Stimulated activated CD8-positive, alpha-beta memory T cell treated with anti-CD3 and anti-CD28 coated beads, Interleukin-2, amount 100 ng/mL, for 48 hours (primary cell): ENCODE measurements at regions not wholly inside any gene's neighbourhood (a gene's known extent, or its start where the extent isn't known, plus 50 kb on each side); places are given as distances from the start of the nearest gene placed in this dataset.
"Not testable (repeated sequence)": the region's sequence is repeated elsewhere in the genome, so short reads cannot be mapped to it uniquely, and the experiment has no call there.

Experiments used
- DNase-seq, 2 donors: peaks; one replicate each; pipeline ENCODE4 v3.0.0-alpha.2; 2020; ENCODE audit warnings: low read depth in 2 of 2

- not testable (repeated sequence) for DNase-seq
Observed at GRCh38 chr13:103457050-103457449, 390.8 kb upstream of the SLC10A2 start.

GRCh38 chr13:103451656-103452055 is 385.4 kb upstream of the SLC10A2 start:
- DNase-seq: no peak

- no peak for DNase-seq
Observed at GRCh38 chr13:103443604-103444003, 377.4 kb upstream of the SLC10A2 start.

GRCh38 chr13:103437651-103438050 is 371.4 kb upstream of the SLC10A2 start:
- no peak for DNase-seq

GRCh38 chr13:103436057-103436654 is 369.9 kb upstream of the SLC10A2 start:
- DNase-seq: no peak

- DNase-seq: no peak
Observed at GRCh38 chr13:103431856-103432255, 365.6 kb upstream of the SLC10A2 start.

- DNase-seq: no peak
Observed at GRCh38 chr13:103430368-103430767, 364.2 kb upstream of the SLC10A2 start.

- DNase-seq: no peak
Observed at GRCh38 chr13:103410002-103410401, 343.8 kb upstream of the SLC10A2 start.

GRCh38 chr13:103406967-103407366 is 340.8 kb upstream of the SLC10A2 start:
- DNase-seq: no peak

GRCh38 chr13:103405297-103405696 is 339.1 kb upstream of the SLC10A2 start:
- no peak for DNase-seq

- DNase-seq: no peak
Observed at GRCh38 chr13:103403814-103404213, 337.6 kb upstream of the SLC10A2 start.

- DNase-seq: no peak
Observed at GRCh38 chr13:103403148-103403740, 337.0 kb upstream of the SLC10A2 start.

- no peak for DNase-seq
Observed at GRCh38 chr13:103395139-103395538, 328.9 kb upstream of the SLC10A2 start.

- DNase-seq: no peak
Observed at GRCh38 chr13:103394618-103395017, 328.4 kb upstream of the SLC10A2 start.

GRCh38 chr13:103391936-103392335 is 325.7 kb upstream of the SLC10A2 start:
- no peak for DNase-seq

GRCh38 chr13:103388839-103389238 is 322.6 kb upstream of the SLC10A2 start:
- DNase-seq: no peak

- DNase-seq: no peak
Observed at GRCh38 chr13:103386341-103386740, 320.1 kb upstream of the SLC10A2 start.

- no peak for DNase-seq
Observed at GRCh38 chr13:103373916-103374315, 307.7 kb upstream of the SLC10A2 start.

GRCh38 chr13:103371271-103371670 is 305.1 kb upstream of the SLC10A2 start:
- no peak for DNase-seq

- no peak for DNase-seq
Observed at GRCh38 chr13:103370790-103371189, 304.6 kb upstream of the SLC10A2 start.

- DNase-seq: no peak
Observed at GRCh38 chr13:103358255-103358932, 292.2 kb upstream of the SLC10A2 start.

GRCh38 chr13:103356226-103356864 is 290.1 kb upstream of the SLC10A2 start:
- DNase-seq: no peak

GRCh38 chr13:103354171-103354570 is 288.0 kb upstream of the SLC10A2 start:
- no peak for DNase-seq
